ENCODE measurements at regions not wholly inside any gene's neighbourhood (a gene's known extent, or its start where the extent isn't known, plus 50 kb on each side); places are given as distances from the start of the nearest gene placed in this dataset.

- no peaks in the 10 kb centered on the region for H3K4me1 Mint-ChIP-seq
- H3K9me3 Mint-ChIP-seq: no peaks in the 10 kb centered on the region
- no peaks in the 10 kb centered on the region for H3K27me3 ChIP-seq (ENCODE audit: insufficient read depth, low read length)
- no peaks in the 10 kb centered on the region for H3K9me3 ChIP-seq (ENCODE audit: control insufficient read depth, low read depth, low read length)
- H3K9ac ChIP-seq (ENCODE audit: extremely low read depth, insufficient read length, low read length): no peak overlapping the region
- H4K91ac ChIP-seq (ENCODE audit: insufficient read length, low read depth, low read length): no peak overlapping the region
- H3K18ac ChIP-seq (ENCODE audit: insufficient read length, low read depth, low read length): no peak overlapping the region
- no peak for TF ChIP-seq CTCF (conservative IDR thresholded peaks at IDR 0.05)
- H3T11ph ChIP-seq (ENCODE audit: low read length): no peak overlapping the region
- H3K79me2 ChIP-seq (ENCODE audit: insufficient read depth, low read length): no peaks in the 10 kb centered on the region
- no peak overlapping the region for H3K4ac ChIP-seq (ENCODE audit: low read depth, low read length)
- no peak overlapping the region for H4K5ac ChIP-seq (ENCODE audit: insufficient read length, low read depth, low read length)
- no peaks in the 10 kb centered on the region for H3K27me3 Mint-ChIP-seq (ENCODE audit: low read depth)
- no peak overlapping the region for H2BK20ac ChIP-seq (ENCODE audit: low read depth, low read length, poor library complexity, severe bottlenecking)
- DNase-seq: no peak
- no peak overlapping the region for H2AFZ ChIP-seq (ENCODE audit: low read length)
- no peak overlapping the region for H4K8ac ChIP-seq (replicated peaks; ENCODE audit: insufficient read length, low read depth, low read length)
- H3K4me1 ChIP-seq (ENCODE audit: insufficient read depth, low read length): no peaks in the 10 kb centered on the region
- H3K27ac ChIP-seq (ENCODE audit: insufficient read length, low read depth, low read length): no peak overlapping the region
- no peak overlapping the region for H2BK5ac ChIP-seq (ENCODE audit: insufficient read length, low read length)
- no peak overlapping the region for H2BK120ac ChIP-seq (ENCODE audit: low read depth, low read length, poor library complexity, severe bottlenecking)
- no CpG with 5 or more reads among the region's 1 CpG for WGBS (ENCODE audit: extremely low coverage, insufficient read length, low lambda C conversion rate)
- H3K23ac ChIP-seq (ENCODE audit: insufficient read length, low read depth, low read length): no peak overlapping the region
- H3K56ac ChIP-seq (ENCODE audit: insufficient read length, low read depth, low read length): no peak overlapping the region
- no peak overlapping the region for H2BK12ac ChIP-seq (ENCODE audit: insufficient read length, low read depth, low read length)
- no peak overlapping the region for H3K4me2 ChIP-seq (ENCODE audit: insufficient read depth, insufficient read length, low read length)
- no peak overlapping the region for H3K27ac Mint-ChIP-seq
- H2BK15ac ChIP-seq (ENCODE audit: low read depth, low read length): no peak overlapping the region
- no peaks in the 10 kb centered on the region for H4K20me1 ChIP-seq (ENCODE audit: control insufficient read depth, insufficient read depth, insufficient read length)
- H3K4me3 Mint-ChIP-seq: no peak overlapping the region
- H3K79me1 ChIP-seq (ENCODE audit: insufficient read depth, low read depth, low read length, poor library complexity, severe bottlenecking): no peaks in the 10 kb centered on the region
- H3K14ac ChIP-seq (ENCODE audit: insufficient read depth, low read length): no peak overlapping the region
- no peak overlapping the region for H2AK5ac ChIP-seq (ENCODE audit: insufficient read length, low read length)
- no peaks in the 10 kb centered on the region for H3K23me2 ChIP-seq (ENCODE audit: insufficient read length, low read depth, low read length, poor library complexity, severe bottlenecking)
- H3K36me3 Mint-ChIP-seq (ENCODE audit: insufficient read depth in 1 of 3, low read depth in 3 of 3): no peaks in the 10 kb centered on the region
Measured at GRCh38 chr14:58875613-58876012, 237.9 kb downstream of the DACT1 start.
